ENCODE measurements at regions not wholly inside any gene's neighbourhood (a gene's known extent, or its start where the extent isn't known, plus 50 kb on each side); places are given as distances from the start of the nearest gene placed in this dataset.

DNA sequence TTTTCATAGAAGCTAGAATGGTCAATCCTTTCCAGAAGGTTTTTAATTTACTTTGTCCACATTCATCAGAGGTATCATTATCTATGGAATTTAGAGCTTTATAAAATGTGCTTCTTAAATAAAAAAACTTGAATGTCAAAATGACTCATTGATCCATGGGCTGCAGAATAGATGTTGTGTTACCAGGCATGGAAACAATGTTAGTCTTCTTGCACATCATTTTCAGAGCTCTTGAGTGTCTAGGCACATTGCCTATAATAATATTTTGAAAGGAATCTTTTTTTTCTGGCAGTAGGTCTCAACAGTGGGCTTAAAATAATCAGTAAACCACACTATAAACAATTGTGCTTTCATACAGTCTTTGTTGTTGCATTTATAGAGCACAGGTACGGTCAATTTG is 200.3 kb downstream of the FAT4 start:
- TF ChIP-seq, protein P1, sequence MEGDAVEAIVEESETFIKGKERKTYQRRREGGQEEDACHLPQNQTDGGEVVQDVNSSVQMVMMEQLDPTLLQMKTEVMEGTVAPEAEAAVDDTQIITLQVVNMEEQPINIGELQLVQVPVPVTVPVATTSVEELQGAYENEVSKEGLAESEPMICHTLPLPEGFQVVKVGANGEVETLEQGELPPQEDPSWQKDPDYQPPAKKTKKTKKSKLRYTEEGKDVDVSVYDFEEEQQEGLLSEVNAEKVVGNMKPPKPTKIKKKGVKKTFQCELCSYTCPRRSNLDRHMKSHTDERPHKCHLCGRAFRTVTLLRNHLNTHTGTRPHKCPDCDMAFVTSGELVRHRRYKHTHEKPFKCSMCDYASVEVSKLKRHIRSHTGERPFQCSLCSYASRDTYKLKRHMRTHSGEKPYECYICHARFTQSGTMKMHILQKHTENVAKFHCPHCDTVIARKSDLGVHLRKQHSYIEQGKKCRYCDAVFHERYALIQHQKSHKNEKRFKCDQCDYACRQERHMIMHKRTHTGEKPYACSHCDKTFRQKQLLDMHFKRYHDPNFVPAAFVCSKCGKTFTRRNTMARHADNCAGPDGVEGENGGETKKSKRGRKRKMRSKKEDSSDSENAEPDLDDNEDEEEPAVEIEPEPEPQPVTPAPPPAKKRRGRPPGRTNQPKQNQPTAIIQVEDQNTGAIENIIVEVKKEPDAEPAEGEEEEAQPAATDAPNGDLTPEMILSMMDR (IDR thresholded peaks at IDR 0.05; ENCODE audit: low read depth, low read length, poor library complexity, severe bottlenecking) = no peak
- TF ChIP-seq EZH2phosphoT487 (IDR thresholded peaks at IDR 0.05; ENCODE audit: borderline replicate concordance, low read length) = no peak
